HEK293 (cell line): ENCODE measurements at regions not wholly inside any gene's neighbourhood (a gene's known extent, or its start where the extent isn't known, plus 50 kb on each side); places are given as distances from the start of the nearest gene placed in this dataset.

Experiments
- ZNF169 ChIP-seq: fragments of 450-650 bp; formaldehyde crosslinking; IDR thresholded peaks from 2 replicates; pipeline ENCODE4 v1.5.1; 2016; ENCODE audit warnings: missing biosample characterization, missing genetic modification characterization
- ZNF548 ChIP-seq: fragments of 450-650 bp; formaldehyde crosslinking; IDR thresholded peaks from 2 replicates; pipeline ENCODE4 v1.5.1; 2016; ENCODE audit warnings: missing biosample characterization, missing genetic modification characterization
- ZNF629 ChIP-seq: fragments of 450-650 bp; formaldehyde crosslinking; IDR thresholded peaks from 2 replicates; pipeline ENCODE4 v1.5.1; 2017; ENCODE audit warnings: missing biosample characterization, missing genetic modification characterization
- TF ChIP-seq, protein P1 (sequence below): fragments of 450-650 bp; formaldehyde crosslinking; IDR thresholded peaks from 2 replicates; pipeline ENCODE4 v1.5.1; 2016; ENCODE audit warnings: missing biosample characterization, missing genetic modification characterization
- TF ChIP-seq, protein P2 (sequence below): fragments of 450-650 bp; formaldehyde crosslinking; IDR thresholded peaks from 2 replicates; pipeline ENCODE4 v1.5.1; 2016; ENCODE audit warnings: missing biosample characterization, missing genetic modification characterization, low read depth

DNA sequence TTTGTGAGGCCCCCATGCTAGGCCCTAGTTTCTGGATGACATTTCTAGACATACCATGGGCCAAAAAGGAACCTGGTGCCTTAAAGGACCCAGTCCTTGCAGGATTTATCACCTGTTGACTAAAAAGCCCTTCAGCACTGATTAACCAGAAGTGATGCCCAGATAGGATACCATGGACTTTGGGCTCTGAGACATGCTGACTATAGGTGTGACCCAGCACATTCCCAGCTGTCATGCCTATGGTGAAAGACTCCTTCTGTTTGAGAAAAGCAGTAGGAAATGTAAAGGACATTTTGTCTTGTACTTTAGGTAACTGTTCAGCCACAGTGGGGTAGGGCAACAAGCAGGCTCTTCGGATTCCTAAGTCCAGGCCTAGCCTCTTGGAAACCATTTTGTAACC, 724.2 kb downstream of the CD109 start:
- TF ChIP-seq ZNF169 (tag by site-specific recombination) (no peak), ZNF548 (no peak), ZNF629 (tag by site-specific recombination) (no peak)
- TF ChIP-seq, protein P1, sequence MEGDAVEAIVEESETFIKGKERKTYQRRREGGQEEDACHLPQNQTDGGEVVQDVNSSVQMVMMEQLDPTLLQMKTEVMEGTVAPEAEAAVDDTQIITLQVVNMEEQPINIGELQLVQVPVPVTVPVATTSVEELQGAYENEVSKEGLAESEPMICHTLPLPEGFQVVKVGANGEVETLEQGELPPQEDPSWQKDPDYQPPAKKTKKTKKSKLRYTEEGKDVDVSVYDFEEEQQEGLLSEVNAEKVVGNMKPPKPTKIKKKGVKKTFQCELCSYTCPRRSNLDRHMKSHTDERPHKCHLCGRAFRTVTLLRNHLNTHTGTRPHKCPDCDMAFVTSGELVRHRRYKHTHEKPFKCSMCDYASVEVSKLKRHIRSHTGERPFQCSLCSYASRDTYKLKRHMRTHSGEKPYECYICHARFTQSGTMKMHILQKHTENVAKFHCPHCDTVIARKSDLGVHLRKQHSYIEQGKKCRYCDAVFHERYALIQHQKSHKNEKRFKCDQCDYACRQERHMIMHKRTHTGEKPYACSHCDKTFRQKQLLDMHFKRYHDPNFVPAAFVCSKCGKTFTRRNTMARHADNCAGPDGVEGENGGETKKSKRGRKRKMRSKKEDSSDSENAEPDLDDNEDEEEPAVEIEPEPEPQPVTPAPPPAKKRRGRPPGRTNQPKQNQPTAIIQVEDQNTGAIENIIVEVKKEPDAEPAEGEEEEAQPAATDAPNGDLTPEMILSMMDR (tag by site-specific recombination): no peak
- TF ChIP-seq, protein P2, sequence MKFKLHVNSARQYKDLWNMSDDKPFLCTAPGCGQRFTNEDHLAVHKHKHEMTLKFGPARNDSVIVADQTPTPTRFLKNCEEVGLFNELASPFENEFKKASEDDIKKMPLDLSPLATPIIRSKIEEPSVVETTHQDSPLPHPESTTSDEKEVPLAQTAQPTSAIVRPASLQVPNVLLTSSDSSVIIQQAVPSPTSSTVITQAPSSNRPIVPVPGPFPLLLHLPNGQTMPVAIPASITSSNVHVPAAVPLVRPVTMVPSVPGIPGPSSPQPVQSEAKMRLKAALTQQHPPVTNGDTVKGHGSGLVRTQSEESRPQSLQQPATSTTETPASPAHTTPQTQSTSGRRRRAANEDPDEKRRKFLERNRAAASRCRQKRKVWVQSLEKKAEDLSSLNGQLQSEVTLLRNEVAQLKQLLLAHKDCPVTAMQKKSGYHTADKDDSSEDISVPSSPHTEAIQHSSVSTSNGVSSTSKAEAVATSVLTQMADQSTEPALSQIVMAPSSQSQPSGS (tag by site-specific recombination): no peak
